AG04449 (cell line): ENCODE measurements at regions not wholly inside any gene's neighbourhood (a gene's known extent, or its start where the extent isn't known, plus 50 kb on each side); places are given as distances from the start of the nearest gene placed in this dataset.

Source experiments
- CTCF ChIA-PET: fragments of 350-600 bp; formaldehyde crosslinking; extraction: SDS; loops from one replicate; lab custom pipeline; 2021; ENCODE audit warnings: antibody characterized with exemption; lab: Yijun Ruan, JAX
- POLR2A ChIA-PET: fragments of 400-600, 350-600 bp; formaldehyde crosslinking; extraction: SDS; loops from one replicate; lab custom pipeline; 2020; ENCODE audit warnings: antibody characterized with exemption, inconsistent platforms; lab: Yijun Ruan, JAX
- DNase-seq: peaks from one replicate; pipeline ENCODE4 v3.0.0-alpha.2; 2010; ENCODE audit warnings: low read depth, low spot score
- H3K4me3 ChIP-seq: 2 replicates; pipeline ENCODE4 v1.5.1; 2011; ENCODE audit warnings: low read depth, mild to moderate bottlenecking, control low read depth, low read length
- CTCF ChIP-seq: IDR thresholded peaks from one replicate; pipeline ENCODE4 v1.5.1; 2011; ENCODE audit warnings: mild to moderate bottlenecking, moderate library complexity, low read length, control low read depth, inconsistent platforms; ENCODE audit not compliant: insufficient read depth; ENCODE audit errors: missing control alignments

- no peak for TF ChIP-seq CTCF
- H3K4me3 ChIP-seq = no peak overlapping the region
- DNase-seq = no peak
- ChIA-PET POLR2A (no interaction called here), CTCF (no interaction called here)
These were observed 910.2 kb upstream of the SLC10A2 start for GRCh38 chr13:103976371-103976770.

- ChIA-PET CTCF (no interaction called here), POLR2A (no interaction called here)
- no peak overlapping the region for H3K4me3 ChIP-seq
- TF ChIP-seq CTCF = no peak
- DNase-seq = no peak
These were observed 907.5 kb upstream of the SLC10A2 start for GRCh38 chr13:103973740-103974139.

- no peak overlapping the region for H3K4me3 ChIP-seq
- CTCF ChIA-PET = no interaction called here
- no peak for TF ChIP-seq CTCF
- no peak for DNase-seq
- POLR2A ChIA-PET = no interaction called here
These were observed 903.4 kb upstream of the SLC10A2 start for GRCh38 chr13:103969520-103970050.

GRCh38 chr13:103965506-103966243 lies 899.5 kb upstream of the SLC10A2 start:
- CTCF ChIA-PET = no interaction called here
- DNase-seq = no peak
- POLR2A ChIA-PET = no interaction called here
- no peak for TF ChIP-seq CTCF
- H3K4me3 ChIP-seq = no peak overlapping the region

- ChIA-PET CTCF (no interaction called here), POLR2A (no interaction called here)
- no peak overlapping the region for H3K4me3 ChIP-seq
- no peak for TF ChIP-seq CTCF
- DNase-seq = no peak
These were observed 895.6 kb upstream of the SLC10A2 start for GRCh38 chr13:103961784-103962183.

GRCh38 chr13:103961129-103961528 lies 894.9 kb upstream of the SLC10A2 start:
- CTCF ChIA-PET = no interaction called here
- TF ChIP-seq CTCF = no peak
- POLR2A ChIA-PET = no interaction called here
- no peak for DNase-seq
- H3K4me3 ChIP-seq = no peak overlapping the region
